PFSK-1 (cell line): ENCODE measurements at regions not wholly inside any gene's neighbourhood (a gene's known extent, or its start where the extent isn't known, plus 50 kb on each side); places are given as distances from the start of the nearest gene placed in this dataset.

Experiments used
- FOXP2 ChIP-seq: optimal IDR thresholded peaks from 2 replicates; pipeline ENCODE3; 2011; ENCODE audit warnings: borderline replicate concordance, control low read depth, inconsistent platforms; ENCODE audit not compliant: insufficient read depth; ENCODE audit errors: extremely low read length, extremely low read depth
- POLR2AphosphoS5 ChIP-seq: IDR thresholded peaks from 2 replicates; pipeline ENCODE4 v1.6.1; 2012; ENCODE audit warnings: low read depth, mild to moderate bottlenecking, control low read depth, low read length, moderate library complexity
- SIN3A ChIP-seq: IDR thresholded peaks from 2 replicates; pipeline ENCODE4 v1.6.1; 2012; ENCODE audit warnings: mild to moderate bottlenecking, low read length, moderate library complexity, borderline replicate concordance; ENCODE audit not compliant: insufficient read depth
- TAF1 ChIP-seq: IDR thresholded peaks from 2 replicates; pipeline ENCODE4 v1.6.1; 2012; ENCODE audit warnings: low read length, control low read depth, borderline replicate concordance; ENCODE audit not compliant: insufficient read depth
- TF ChIP-seq, protein P1 (sequence below), 2 experiments: IDR thresholded peaks; 2 replicates each; pipeline versions ENCODE4 v1.6.1 to v1.8.0; 2011 to 2012; ENCODE audit warnings: low read depth in 2 of 2, low read length in 2 of 2, control low read depth in 1 of 2, inconsistent platforms in 1 of 2, mild to moderate bottlenecking in 1 of 2, moderate library complexity in 1 of 2; ENCODE audit not compliant: insufficient read depth in 1 of 2

DNA sequence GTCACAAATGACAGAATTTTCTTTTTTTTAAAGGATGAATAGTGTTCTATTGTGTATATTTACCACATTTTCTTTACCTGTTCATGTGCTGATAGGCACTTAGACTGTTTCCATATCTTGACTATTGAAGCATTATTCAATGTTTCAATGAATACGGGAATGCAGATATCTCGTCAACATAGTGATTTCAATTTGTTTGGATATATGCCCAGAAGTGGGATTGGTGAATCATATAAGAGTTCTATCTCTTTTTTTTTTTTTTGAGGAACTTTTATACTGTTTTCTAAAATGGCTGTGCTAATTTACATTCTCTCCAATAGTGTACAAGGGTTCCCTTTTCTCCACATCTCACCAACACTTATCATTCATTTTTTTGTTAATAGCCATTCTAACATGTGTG, 97.9 kb upstream of the FAR2 start:
- TF ChIP-seq, protein P1, sequence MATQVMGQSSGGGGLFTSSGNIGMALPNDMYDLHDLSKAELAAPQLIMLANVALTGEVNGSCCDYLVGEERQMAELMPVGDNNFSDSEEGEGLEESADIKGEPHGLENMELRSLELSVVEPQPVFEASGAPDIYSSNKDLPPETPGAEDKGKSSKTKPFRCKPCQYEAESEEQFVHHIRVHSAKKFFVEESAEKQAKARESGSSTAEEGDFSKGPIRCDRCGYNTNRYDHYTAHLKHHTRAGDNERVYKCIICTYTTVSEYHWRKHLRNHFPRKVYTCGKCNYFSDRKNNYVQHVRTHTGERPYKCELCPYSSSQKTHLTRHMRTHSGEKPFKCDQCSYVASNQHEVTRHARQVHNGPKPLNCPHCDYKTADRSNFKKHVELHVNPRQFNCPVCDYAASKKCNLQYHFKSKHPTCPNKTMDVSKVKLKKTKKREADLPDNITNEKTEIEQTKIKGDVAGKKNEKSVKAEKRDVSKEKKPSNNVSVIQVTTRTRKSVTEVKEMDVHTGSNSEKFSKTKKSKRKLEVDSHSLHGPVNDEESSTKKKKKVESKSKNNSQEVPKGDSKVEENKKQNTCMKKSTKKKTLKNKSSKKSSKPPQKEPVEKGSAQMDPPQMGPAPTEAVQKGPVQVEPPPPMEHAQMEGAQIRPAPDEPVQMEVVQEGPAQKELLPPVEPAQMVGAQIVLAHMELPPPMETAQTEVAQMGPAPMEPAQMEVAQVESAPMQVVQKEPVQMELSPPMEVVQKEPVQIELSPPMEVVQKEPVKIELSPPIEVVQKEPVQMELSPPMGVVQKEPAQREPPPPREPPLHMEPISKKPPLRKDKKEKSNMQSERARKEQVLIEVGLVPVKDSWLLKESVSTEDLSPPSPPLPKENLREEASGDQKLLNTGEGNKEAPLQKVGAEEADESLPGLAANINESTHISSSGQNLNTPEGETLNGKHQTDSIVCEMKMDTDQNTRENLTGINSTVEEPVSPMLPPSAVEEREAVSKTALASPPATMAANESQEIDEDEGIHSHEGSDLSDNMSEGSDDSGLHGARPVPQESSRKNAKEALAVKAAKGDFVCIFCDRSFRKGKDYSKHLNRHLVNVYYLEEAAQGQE (IDR thresholded peaks at IDR 0.05; ENCODE audit: insufficient read depth in 1 of 2, low read depth in 2 of 2, low read length in 2 of 2), result no peak
- TF ChIP-seq POLR2AphosphoS5 (no peak), SIN3A (no peak), TAF1 (no peak), FOXP2 (no peak)
